Epithelial cell of proximal tubule (primary cell): ENCODE measurements at regions not wholly inside any gene's neighbourhood (a gene's known extent, or its start where the extent isn't known, plus 50 kb on each side); places are given as distances from the start of the nearest gene placed in this dataset.

Experiments
- DNase-seq: peaks from one replicate; pipeline ENCODE4 v3.0.0-alpha.2; 2011; ENCODE audit warnings: low read depth
- H3K4me3 ChIP-seq: 2 replicates; pipeline ENCODE4 v1.5.1; 2011; ENCODE audit warnings: low read depth, mild to moderate bottlenecking, low read length
- CTCF ChIP-seq: conservative IDR thresholded peaks from 2 replicates; pipeline ENCODE4 v1.5.1; 2012; ENCODE audit warnings: low read depth, mild to moderate bottlenecking, low read length

DNA sequence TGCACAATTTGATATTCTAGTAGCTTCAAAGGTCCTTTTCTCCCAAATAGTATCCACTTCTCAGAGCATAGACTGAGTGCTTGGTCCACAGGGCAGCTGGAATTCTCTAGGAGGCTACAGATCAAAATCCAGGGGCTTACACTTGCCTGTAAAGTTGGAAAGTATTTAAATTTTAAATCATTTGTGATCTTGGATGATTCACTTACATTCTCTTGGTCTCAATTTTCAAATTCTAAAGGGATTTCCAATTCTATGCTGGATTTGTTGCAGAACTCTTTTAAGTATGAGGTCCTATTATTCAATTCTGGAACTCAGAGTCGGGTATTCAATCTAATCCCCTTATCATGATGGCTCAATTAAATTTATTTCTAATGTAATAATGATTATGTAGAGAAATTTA is 492.3 kb downstream of the NYAP2 start:
- TF ChIP-seq CTCF, result no peak
- H3K4me3 ChIP-seq, result no peak overlapping the region

GRCh38 chr2:225891013-225891412 is 491.5 kb downstream of the NYAP2 start:
- TF ChIP-seq CTCF, result no peak
- H3K4me3 ChIP-seq, result no peak overlapping the region
- DNase-seq, result no peak

More for the DNA sequence above, 492.3 kb downstream of the NYAP2 start:
- DNase-seq, result no peak

- H3K4me3 ChIP-seq, result no peak overlapping the region
- TF ChIP-seq CTCF, result peak; percentile 79
- DNase-seq, result no peak
Measured at GRCh38 chr2:225889452-225889851, 489.9 kb downstream of the NYAP2 start.

GRCh38 chr2:225867071-225867470 is 467.6 kb downstream of the NYAP2 start:
- no peak for TF ChIP-seq CTCF
- no peak overlapping the region for H3K4me3 ChIP-seq
- no peak for DNase-seq

DNA sequence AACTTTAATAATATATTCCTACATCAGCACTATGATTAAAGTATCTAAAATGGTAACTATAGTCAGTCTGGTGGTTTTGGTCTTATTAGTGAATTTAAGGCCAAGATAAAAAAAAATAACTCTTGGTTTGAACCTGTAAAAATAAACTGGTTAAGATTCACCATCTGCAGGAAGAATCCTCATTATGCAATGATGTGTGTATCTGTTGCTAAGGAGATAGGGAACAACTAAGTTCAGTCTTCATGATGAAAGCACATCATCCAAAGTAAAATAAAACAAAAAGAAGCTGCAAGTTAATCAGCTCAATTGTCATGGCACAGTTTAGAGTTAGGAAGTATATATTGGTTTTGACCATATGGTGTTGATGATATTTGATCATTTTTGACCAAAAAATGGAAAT is 466.0 kb downstream of the NYAP2 start:
- TF ChIP-seq CTCF, result no peak
- DNase-seq, result no peak
- H3K4me3 ChIP-seq, result no peak overlapping the region

- no peak overlapping the region for H3K4me3 ChIP-seq
- no peak for TF ChIP-seq CTCF
- no peak for DNase-seq
Measured at GRCh38 chr2:225864394-225864793, 464.9 kb downstream of the NYAP2 start.

DNA sequence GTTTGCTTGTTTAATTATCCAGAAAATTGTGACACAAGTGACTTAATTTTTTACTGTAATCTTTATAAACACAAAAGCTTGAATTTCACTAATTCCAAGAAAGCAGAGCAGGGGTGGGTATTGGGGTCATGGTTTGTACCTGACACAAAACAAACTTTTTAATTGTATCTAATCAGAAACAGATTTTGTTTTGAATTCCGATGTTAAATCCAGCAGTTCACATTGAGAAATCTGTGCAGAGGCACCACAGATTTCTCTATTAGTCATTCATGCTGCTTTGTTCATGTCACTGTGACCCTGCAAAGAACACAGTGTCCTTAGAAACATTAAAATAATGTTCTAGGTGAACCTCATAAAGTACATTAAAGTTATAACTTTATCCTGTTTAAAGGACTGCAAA is 443.4 kb downstream of the NYAP2 start:
- no peak for DNase-seq
- TF ChIP-seq CTCF, result no peak
- no peak overlapping the region for H3K4me3 ChIP-seq
